ENCODE measurements at regions not wholly inside any gene's neighbourhood (a gene's known extent, or its start where the extent isn't known, plus 50 kb on each side); places are given as distances from the start of the nearest gene placed in this dataset.

DNA sequence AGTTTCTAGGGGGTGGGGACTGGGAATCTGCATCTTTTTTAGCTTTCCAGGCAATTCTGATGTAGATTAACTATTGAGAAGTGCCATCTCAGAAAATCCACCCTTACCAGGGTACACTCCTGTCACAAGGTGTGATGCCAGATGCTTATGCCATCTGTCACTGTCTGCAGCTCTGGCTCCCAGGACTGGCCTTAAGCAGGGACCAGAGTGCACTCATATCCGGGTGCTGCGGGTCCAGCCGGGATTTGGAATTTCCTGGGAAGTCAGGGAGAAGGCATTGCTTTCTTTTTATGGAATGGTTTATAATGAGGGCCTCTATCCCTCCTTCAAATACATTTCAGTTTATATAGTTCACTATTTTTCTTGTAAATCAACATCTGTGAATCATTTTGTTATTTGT lies 92.6 kb downstream of the TMEM174 start:
- H3K27me3 ChIP-seq: peaks cover 0 to 61% of the 10 kb centered on the region in 2 donors
- DNase-seq (no peak), ATAC-seq (no peak)
- no peaks in the 10 kb centered on the region for H3K36me3 ChIP-seq
- H3K4me3 ChIP-seq: no peak overlapping the region
- H3K27ac ChIP-seq: no peak overlapping the region
- H3K4me1 ChIP-seq: no peaks in the 10 kb centered on the region
- H3K9me3 ChIP-seq: no peaks in the 10 kb centered on the region
- TF ChIP-seq, protein P1, sequence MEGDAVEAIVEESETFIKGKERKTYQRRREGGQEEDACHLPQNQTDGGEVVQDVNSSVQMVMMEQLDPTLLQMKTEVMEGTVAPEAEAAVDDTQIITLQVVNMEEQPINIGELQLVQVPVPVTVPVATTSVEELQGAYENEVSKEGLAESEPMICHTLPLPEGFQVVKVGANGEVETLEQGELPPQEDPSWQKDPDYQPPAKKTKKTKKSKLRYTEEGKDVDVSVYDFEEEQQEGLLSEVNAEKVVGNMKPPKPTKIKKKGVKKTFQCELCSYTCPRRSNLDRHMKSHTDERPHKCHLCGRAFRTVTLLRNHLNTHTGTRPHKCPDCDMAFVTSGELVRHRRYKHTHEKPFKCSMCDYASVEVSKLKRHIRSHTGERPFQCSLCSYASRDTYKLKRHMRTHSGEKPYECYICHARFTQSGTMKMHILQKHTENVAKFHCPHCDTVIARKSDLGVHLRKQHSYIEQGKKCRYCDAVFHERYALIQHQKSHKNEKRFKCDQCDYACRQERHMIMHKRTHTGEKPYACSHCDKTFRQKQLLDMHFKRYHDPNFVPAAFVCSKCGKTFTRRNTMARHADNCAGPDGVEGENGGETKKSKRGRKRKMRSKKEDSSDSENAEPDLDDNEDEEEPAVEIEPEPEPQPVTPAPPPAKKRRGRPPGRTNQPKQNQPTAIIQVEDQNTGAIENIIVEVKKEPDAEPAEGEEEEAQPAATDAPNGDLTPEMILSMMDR (IDR thresholded peaks at IDR 0.05): no peak
- intact Hi-C loops (cut with DNase I): no loop called here

DNA sequence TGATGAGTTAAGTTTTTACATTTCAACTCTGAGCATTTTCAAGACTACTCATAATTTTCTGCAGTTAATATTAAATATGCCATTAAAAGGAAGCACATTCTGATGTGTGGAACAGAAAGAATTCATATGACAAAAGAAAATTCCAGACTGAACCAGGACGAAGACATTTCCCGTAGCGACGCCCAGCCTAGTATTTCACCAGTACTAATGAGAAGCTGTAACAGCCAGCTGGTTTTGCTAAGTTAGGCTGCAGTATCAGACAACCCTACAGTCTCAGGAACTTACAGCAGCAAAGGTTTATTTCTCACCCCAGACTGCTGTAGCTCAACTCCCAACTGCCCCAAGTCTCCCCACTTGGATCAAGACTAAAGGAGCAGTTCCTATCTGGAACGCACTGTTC lies 91.6 kb downstream of the TMEM174 start:
- H3K36me3 ChIP-seq: no peaks in the 10 kb centered on the region
- ATAC-seq (no peak), DNase-seq (no peak)
- intact Hi-C loops (cut with DNase I): no loop called here
- no peak overlapping the region for H3K27ac ChIP-seq
- no peaks in the 10 kb centered on the region for H3K9me3 ChIP-seq
- no peaks in the 10 kb centered on the region for H3K4me1 ChIP-seq
- no peak overlapping the region for H3K4me3 ChIP-seq
- peaks cover 0 to 53% of the 10 kb centered on the region in 2 donors for H3K27me3 ChIP-seq
- TF ChIP-seq, protein P1 (IDR thresholded peaks at IDR 0.05): no peak

DNA sequence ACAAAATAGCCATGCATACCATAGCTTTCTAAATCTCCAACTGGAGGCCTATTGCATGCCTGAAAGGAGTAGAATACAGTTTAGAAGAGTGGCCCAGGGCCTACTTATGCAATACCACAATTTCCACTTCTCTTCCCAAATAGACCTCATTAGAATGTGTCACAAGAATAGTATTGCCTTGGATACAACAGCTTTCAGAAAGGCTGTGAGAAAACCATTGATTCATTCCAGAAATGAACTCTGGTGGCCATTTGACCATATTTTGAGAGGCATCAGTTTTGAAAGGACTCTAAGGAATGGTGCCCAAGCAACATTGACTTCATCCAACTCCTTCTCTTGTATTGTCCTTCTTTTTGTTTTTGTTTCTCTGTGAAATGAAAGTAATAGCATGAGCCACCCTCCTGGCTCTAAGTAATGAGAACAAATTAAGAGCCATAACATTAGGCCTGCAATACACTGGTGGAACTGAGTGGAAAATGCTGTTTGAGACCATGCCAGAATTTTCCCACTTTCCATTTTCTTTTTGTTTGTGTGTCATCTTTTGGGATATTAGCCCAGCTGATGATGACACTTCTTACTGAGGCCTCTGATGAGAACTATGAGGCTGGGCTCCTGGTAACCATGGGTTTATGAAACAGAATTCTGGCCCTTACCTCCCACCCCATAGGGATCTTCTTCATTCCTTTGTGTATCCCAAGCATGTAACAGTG lies 90.2 kb downstream of the TMEM174 start:
- peaks cover 0 to 47% of the 10 kb centered on the region in 2 donors for H3K27me3 ChIP-seq
- intact Hi-C loops (cut with DNase I): no loop called here

DNA sequence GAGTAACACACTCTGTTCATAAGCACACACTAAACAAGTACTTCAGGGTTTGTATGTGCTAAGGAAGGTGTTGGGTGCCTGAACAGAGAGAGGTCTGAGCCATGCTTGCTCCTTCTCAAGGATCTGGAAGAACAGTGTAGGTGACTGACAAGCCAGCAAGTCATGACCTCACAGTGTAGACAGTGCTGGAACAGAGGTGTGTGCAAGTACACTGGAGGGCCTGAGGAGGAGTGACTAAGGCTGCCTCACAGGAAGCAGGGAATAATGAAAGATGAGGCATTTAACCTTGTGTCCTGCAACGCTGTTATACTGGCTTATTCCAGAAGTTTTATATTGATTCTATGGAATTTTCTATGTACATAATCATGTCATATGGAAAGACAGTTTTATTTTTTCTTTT lies 83.9 kb downstream of the TMEM174 start:
- TF ChIP-seq, protein P1 (IDR thresholded peaks at IDR 0.05): no peak
- no peak for ATAC-seq
- intact Hi-C loops (cut with DNase I): no loop called here
- Histone ChIP-seq H3K36me3 (no peaks in the 10 kb centered on the region), H3K4me3 (no peak overlapping the region), H3K27ac (no peak overlapping the region), H3K4me1 (no peaks in the 10 kb centered on the region), H3K27me3 (peaks cover 0 to 6% of the 10 kb centered on the region in 2 donors), H3K9me3 (peaks cover 0 to 5% of the 10 kb centered on the region in 2 donors)
- no peak for DNase-seq

More for the DNA sequence above, 90.2 kb downstream of the TMEM174 start:
- Histone ChIP-seq H3K4me1 (no peaks in the 10 kb centered on the region), H3K36me3 (no peaks in the 10 kb centered on the region), H3K4me3 (no peak overlapping the region), H3K27ac (no peak overlapping the region), H3K9me3 (no peaks in the 10 kb centered on the region)
- ATAC-seq (no peak), DNase-seq (no peak)
- TF ChIP-seq, protein P1 (IDR thresholded peaks at IDR 0.05): no peak

DNA sequence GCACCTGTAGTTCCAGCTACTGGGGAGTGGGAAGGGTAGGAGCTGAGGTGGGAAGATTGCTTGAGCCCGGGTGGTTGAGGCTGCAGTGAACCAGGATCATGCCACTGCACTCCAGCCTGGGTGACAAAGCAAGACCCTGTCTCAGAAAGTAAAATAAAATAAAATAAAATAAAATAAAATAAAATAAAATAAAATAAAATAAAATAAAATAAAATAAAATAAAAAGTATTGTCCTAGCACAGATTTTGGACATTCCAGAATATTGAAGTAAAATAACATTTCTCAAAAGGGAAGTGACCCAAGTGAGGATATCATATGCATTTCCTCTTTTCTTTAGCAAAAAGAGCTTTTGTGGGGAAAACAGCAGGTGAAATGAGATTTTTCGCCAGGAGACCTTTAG lies 83.5 kb downstream of the TMEM174 start:
- intact Hi-C loops (cut with DNase I): no loop called here
- no peaks in the 10 kb centered on the region for H3K36me3 ChIP-seq
- ATAC-seq (no peak), DNase-seq (no peak)
- H3K27me3 ChIP-seq: peaks cover 0 to 6% of the 10 kb centered on the region in 2 donors
- H3K4me3 ChIP-seq: no peak overlapping the region
- no peak overlapping the region for H3K27ac ChIP-seq
- no peaks in the 10 kb centered on the region for H3K4me1 ChIP-seq
- TF ChIP-seq, protein P1 (IDR thresholded peaks at IDR 0.05): no peak
- peaks cover 0 to 5% of the 10 kb centered on the region in 2 donors for H3K9me3 ChIP-seq
